HG03342 (cell line): ENCODE measurements at regions not wholly inside any gene's neighbourhood (a gene's known extent, or its start where the extent isn't known, plus 50 kb on each side); places are given as distances from the start of the nearest gene placed in this dataset.
"Not testable (repeated sequence)": the region's sequence is repeated elsewhere in the genome, so short reads cannot be mapped to it uniquely, and the experiment has no call there.

Source experiments
- ATAC-seq: cut with Tn5 transposase; IDR thresholded peaks from one replicate; pipeline ENCODE4 v1.9.1; 2021; ENCODE audit warnings: mild to moderate bottlenecking, moderate library complexity; ENCODE audit not compliant: unreplicated experiment

GRCh38 chr2:225793736-225794550 lies 394.4 kb downstream of the NYAP2 start:
- ATAC-seq: no peak

- no peak for ATAC-seq
These were observed 389.1 kb downstream of the NYAP2 start for GRCh38 chr2:225788571-225789094.

- no peak for ATAC-seq
These were observed 388.0 kb downstream of the NYAP2 start for GRCh38 chr2:225787497-225787896.

- ATAC-seq: no peak
These were observed 382.5 kb downstream of the NYAP2 start for GRCh38 chr2:225781991-225782390.

- no peak for ATAC-seq
These were observed 381.6 kb downstream of the NYAP2 start for GRCh38 chr2:225781145-225781544.

GRCh38 chr2:225779829-225780228 lies 380.3 kb downstream of the NYAP2 start:
- ATAC-seq: no peak

- no peak for ATAC-seq
These were observed 373.6 kb downstream of the NYAP2 start for GRCh38 chr2:225773148-225773547.

- ATAC-seq: peak; percentile 72
These were observed 372.2 kb downstream of the NYAP2 start for GRCh38 chr2:225771701-225772100.

GRCh38 chr2:225768741-225769140 lies 369.2 kb downstream of the NYAP2 start:
- ATAC-seq: no peak

GRCh38 chr2:225766431-225766830 lies 366.9 kb downstream of the NYAP2 start:
- ATAC-seq: no peak

- no peak for ATAC-seq
These were observed 366.3 kb downstream of the NYAP2 start for GRCh38 chr2:225765820-225766219.

GRCh38 chr2:225764346-225764745 lies 364.8 kb downstream of the NYAP2 start:
- no peak for ATAC-seq

- ATAC-seq: no peak
These were observed 364.2 kb downstream of the NYAP2 start for GRCh38 chr2:225763711-225764110.

GRCh38 chr2:225761396-225761795 lies 361.9 kb downstream of the NYAP2 start:
- ATAC-seq: no peak

GRCh38 chr2:225757248-225757647 lies 357.7 kb downstream of the NYAP2 start:
- ATAC-seq: no peak

- ATAC-seq: no peak
These were observed 356.7 kb downstream of the NYAP2 start for GRCh38 chr2:225756198-225756597.

- ATAC-seq: no peak
These were observed 349.1 kb downstream of the NYAP2 start for GRCh38 chr2:225748609-225749008.

- ATAC-seq: not testable (repeated sequence)
These were observed 344.5 kb downstream of the NYAP2 start for GRCh38 chr2:225743996-225744395.

- no peak for ATAC-seq
These were observed 343.0 kb downstream of the NYAP2 start for GRCh38 chr2:225742487-225742886.

GRCh38 chr2:225740086-225740485 lies 340.6 kb downstream of the NYAP2 start:
- ATAC-seq: no peak

- no peak for ATAC-seq
These were observed 339.8 kb downstream of the NYAP2 start for GRCh38 chr2:225739328-225739727.

- no peak for ATAC-seq
These were observed 339.2 kb downstream of the NYAP2 start for GRCh38 chr2:225738735-225739134.

GRCh38 chr2:225737556-225737955 lies 338.0 kb downstream of the NYAP2 start:
- no peak for ATAC-seq
